ENCODE measurements at regions not wholly inside any gene's neighbourhood (a gene's known extent, or its start where the extent isn't known, plus 50 kb on each side); places are given as distances from the start of the nearest gene placed in this dataset.

- WGBS, 2 experiments (ENCODE audit: extremely low coverage in 1 of 2, insufficient coverage in 1 of 2, insufficient read length in 1 of 2, insufficient replicate concordance in 2 of 2, low coverage in 1 of 2, low lambda C conversion rate in 2 of 2, missing lambda C conversion rate in 1 of 2), result 82% methylated on average over 5 of the region's 5 CpGs; no CpG with 5 or more reads in 1 of the 2 experiments
- Histone ChIP-seq H2AK5ac (ENCODE audit: low read depth, low read length) (no peak overlapping the region), H3K18ac (ENCODE audit: extremely low read depth, low read length) (no peak overlapping the region), H2BK15ac (ENCODE audit: low read length) (no peak overlapping the region), H3K4me2 (ENCODE audit: insufficient read depth in 1 of 2, low read depth in 2 of 2, low read length in 2 of 2) (no peak overlapping the region), H3K4me3 (ENCODE audit: extremely low read depth in 1 of 4, insufficient read depth in 2 of 4, low read depth in 3 of 4, low read length in 4 of 4) (no peak overlapping the region), H3K4me1 (replicated peaks in 1 of 4; ENCODE audit: control insufficient read depth in 3 of 4, insufficient read depth in 4 of 4, low read length in 3 of 4) (no peaks in the 10 kb centered on the region), H3K27me3 (replicated peaks in 1 of 4; ENCODE audit: control insufficient read depth in 3 of 4, extremely low read depth in 1 of 4, insufficient read depth in 3 of 4, low read length in 3 of 4) (no peaks in the 10 kb centered on the region), H2BK120ac (replicated peaks; ENCODE audit: low read depth, low read length) (no peak overlapping the region), H3K79me1 (ENCODE audit: low read depth, low read length) (no peaks in the 10 kb centered on the region), H3K79me2 (ENCODE audit: control insufficient read depth in 1 of 2, insufficient read depth in 2 of 2, low read length in 2 of 2) (no peaks in the 10 kb centered on the region), H2BK5ac (ENCODE audit: low read depth, low read length) (no peak overlapping the region), H2AFZ (ENCODE audit: low read length) (no peak overlapping the region), H3K23me2 (ENCODE audit: low read depth, low read length) (no peaks in the 10 kb centered on the region), H4K91ac (replicated peaks; ENCODE audit: insufficient read length, low read length) (no peak overlapping the region), H3K23ac (ENCODE audit: insufficient read length) (no peak overlapping the region), H3K9me3 (ENCODE audit: insufficient read depth in 2 of 2, low read depth in 1 of 2, low read length in 1 of 2) (no peaks in the 10 kb centered on the region), H4K5ac (ENCODE audit: insufficient read length, low read depth, low read length) (no peak overlapping the region), H3K27ac (ENCODE audit: low read depth, low read length) (no peak overlapping the region), H3K4ac (replicated peaks; ENCODE audit: insufficient read length, low read depth, low read length) (no peak overlapping the region), H3K36me3 (ENCODE audit: control insufficient read depth in 2 of 4, insufficient read depth in 4 of 4, low read length in 3 of 4) (no peaks in the 10 kb centered on the region), H2BK20ac (ENCODE audit: low read length) (no peak overlapping the region), H2BK12ac (ENCODE audit: low read depth, low read length) (no peak overlapping the region), H3K14ac (ENCODE audit: insufficient read length) (no peak overlapping the region), H3K56ac (replicated peaks; ENCODE audit: insufficient read length, low read depth, low read length) (no peak overlapping the region), H4K20me1 (replicated peaks in 1 of 2; ENCODE audit: control insufficient read depth in 1 of 2, insufficient read depth in 2 of 2, low read length in 2 of 2) (no peaks in the 10 kb centered on the region), H4K8ac (ENCODE audit: extremely low read depth, insufficient read depth, low read length) (no peak overlapping the region), H3K9ac (replicated peaks in 1 of 4; ENCODE audit: extremely low read depth in 1 of 4, low read depth in 3 of 4, low read length in 3 of 4) (no peak overlapping the region)
- no peak for DNase-seq (ENCODE audit: low read depth in 1 of 2, low spot score in 2 of 2)
- ChIA-PET POLR2A (ENCODE audit: partially characterized antibody) (no interaction called here), CTCF (ENCODE audit: partially characterized antibody) (interaction anchor here (0.6 to 1.5 kb wide), 2 partner anchors 124 to 264 kb away, joined by 3 to 4 read pairs; no protein-coding TSS in a partner anchor)
- no peak for FAIRE-seq
- TF ChIP-seq BCL11A (IDR thresholded peaks at IDR 0.05; ENCODE audit: low read depth in 2 of 2, low read length in 2 of 2) (no peak), CHD1 (IDR thresholded peaks at IDR 0.05; ENCODE audit: low read depth, low read length) (no peak), RXRA (IDR thresholded peaks at IDR 0.05; ENCODE audit: insufficient read depth, low read depth, low read length) (no peak), POLR2AphosphoS5 (IDR thresholded peaks at IDR 0.05; ENCODE audit: low read depth, low read length) (no peak), GTF2F1 (IDR thresholded peaks at IDR 0.05; ENCODE audit: borderline replicate concordance, low read depth, low read length) (no peak), SP1 (IDR thresholded peaks at IDR 0.05; ENCODE audit: low read depth, low read length) (no peak)
These were observed 55.5 kb upstream of the ADRA1D start for GRCh38 chr20:4304601-4305000.

Measured in H1 (cell line).